DOHH2 (cell line): ENCODE measurements at regions not wholly inside any gene's neighbourhood (a gene's known extent, or its start where the extent isn't known, plus 50 kb on each side); places are given as distances from the start of the nearest gene placed in this dataset.

ENCODE experiments used
- H3F3A ChIP-seq: fragments of 200-600 bp; sonication (generic), shearing (Covaris generic); 2 replicates; pipeline ENCODE4 v1.6.0; 2016; ENCODE audit warnings: antibody characterized with exemption, mild to moderate bottlenecking; ENCODE audit not compliant: control insufficient read depth, insufficient read depth
- H3K27ac ChIP-seq: fragments of 200-600 bp; sonication (generic); 2 replicates; pipeline ENCODE4 v1.5.1; 2014; ENCODE audit warnings: low read depth, mild to moderate bottlenecking, low read length, moderate library complexity
- H3K27me3 ChIP-seq: fragments of 200-600 bp; sonication (generic); 2 replicates; pipeline ENCODE4 v1.6.1; 2014; ENCODE audit warnings: mild to moderate bottlenecking, low read length, mixed read lengths; ENCODE audit not compliant: control insufficient read depth
- H3K36me3 ChIP-seq: fragments of 200-600 bp; sonication (generic); 2 replicates; pipeline ENCODE4 v1.6.1; 2014; ENCODE audit warnings: mild to moderate bottlenecking, low read length, moderate library complexity, mixed read lengths; ENCODE audit not compliant: control insufficient read depth
- H3K4me1 ChIP-seq: fragments of 200-600 bp; sonication (generic); 2 replicates; pipeline ENCODE4 v1.6.1; 2014; ENCODE audit warnings: mild to moderate bottlenecking, low read length, mixed read lengths; ENCODE audit not compliant: control insufficient read depth
- H3K4me2 ChIP-seq: fragments of 200-600 bp; sonication (generic); 2 replicates; pipeline ENCODE4 v1.6.0; 2014; ENCODE audit warnings: mild to moderate bottlenecking, low read length, moderate library complexity
- H3K4me3 ChIP-seq: fragments of 200-600 bp; sonication (generic); 2 replicates; pipeline ENCODE4 v1.5.1; 2014; ENCODE audit warnings: mild to moderate bottlenecking, low read length, mixed read lengths
- H3K79me2 ChIP-seq: fragments of 200-600 bp; sonication (generic); 2 replicates; pipeline ENCODE4 v1.6.1; 2014; ENCODE audit warnings: mild to moderate bottlenecking, low read length, mixed read lengths; ENCODE audit not compliant: control insufficient read depth
- H3K9me2 ChIP-seq: fragments of 200-600 bp; sonication (generic); replicated peaks from 2 replicates; pipeline ENCODE4 v1.6.1; 2014; ENCODE audit warnings: mild to moderate bottlenecking, low read length, mixed read lengths; ENCODE audit not compliant: control insufficient read depth
- H3K9me3 ChIP-seq: fragments of 200-600 bp; sonication (generic); 2 replicates; pipeline ENCODE4 v1.6.1; 2014; ENCODE audit warnings: antibody characterized with exemption, low read length, mixed read lengths; ENCODE audit not compliant: control insufficient read depth, insufficient read depth
- H4K20me1 ChIP-seq: fragments of 200-600 bp; sonication (generic); 2 replicates; pipeline ENCODE4 v1.6.0; 2014; ENCODE audit warnings: low read depth, mild to moderate bottlenecking, antibody characterized with exemption, low read length, moderate library complexity; ENCODE audit not compliant: control insufficient read depth, insufficient read depth
- CTCF ChIP-seq: fragments of 200-600 bp; sonication (generic); IDR thresholded peaks from one replicate; pipeline ENCODE4 v1.5.1; 2014; ENCODE audit warnings: antibody characterized with exemption, mild to moderate bottlenecking, low read depth, low read length; ENCODE audit not compliant: poor library complexity, severe bottlenecking
- EZH2phosphoT487 ChIP-seq: fragments of 200-600 bp; sonication (generic); IDR thresholded peaks from 2 replicates; pipeline ENCODE4 v1.6.1; 2017; ENCODE audit warnings: borderline replicate concordance, mild to moderate bottlenecking, antibody characterized with exemption, low read length, moderate library complexity, mixed read lengths

DNA sequence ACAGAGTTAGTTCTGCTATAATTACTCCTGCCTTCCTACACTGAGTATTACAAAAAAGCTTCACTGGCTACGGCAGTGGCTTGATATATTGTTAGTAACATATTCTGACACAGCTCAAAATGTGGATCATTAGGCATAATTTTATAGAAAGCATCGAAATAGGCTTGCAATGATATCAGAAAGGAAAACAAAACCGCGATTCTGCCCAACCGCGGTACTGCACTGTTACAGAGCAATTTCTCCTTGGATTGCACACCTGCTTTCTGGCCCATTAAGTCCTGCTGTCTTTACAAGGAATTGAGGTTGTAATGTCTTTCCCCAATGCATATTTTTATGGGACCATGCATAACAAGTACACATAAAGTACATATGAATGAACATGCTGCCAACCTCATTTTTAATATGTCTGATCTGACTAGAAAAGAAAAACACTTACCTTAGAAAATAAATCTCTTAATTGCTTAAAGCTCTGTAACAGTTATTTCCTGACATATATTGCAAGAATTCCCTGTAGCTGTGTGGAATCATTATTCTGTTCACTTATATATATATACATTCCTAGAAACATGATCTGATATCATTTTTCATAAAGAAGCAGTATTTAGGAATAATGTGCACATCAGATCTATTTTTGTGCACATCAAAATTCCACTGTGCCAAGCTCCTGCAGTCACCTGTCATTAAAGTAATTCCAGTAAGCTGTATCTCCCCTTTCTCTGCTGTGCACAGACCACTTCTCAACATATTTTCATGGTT is 763.9 kb downstream of the HACE1 start:
- TF ChIP-seq EZH2phosphoT487 (no peak), CTCF (no peak)
- Histone ChIP-seq H3K9me3 (no peaks in the 10 kb centered on the region), H3K27me3 (no peaks in the 10 kb centered on the region), H3K4me3 (no peak overlapping the region), H3K36me3 (no peaks in the 10 kb centered on the region), H4K20me1 (no peaks in the 10 kb centered on the region), H3K79me2 (no peaks in the 10 kb centered on the region), H3K4me2 (no peak overlapping the region), H3F3A (no peaks in the 10 kb centered on the region), H3K4me1 (no peaks in the 10 kb centered on the region), H3K9me2 (no peaks in the 10 kb centered on the region), H3K27ac (no peak overlapping the region)

DNA sequence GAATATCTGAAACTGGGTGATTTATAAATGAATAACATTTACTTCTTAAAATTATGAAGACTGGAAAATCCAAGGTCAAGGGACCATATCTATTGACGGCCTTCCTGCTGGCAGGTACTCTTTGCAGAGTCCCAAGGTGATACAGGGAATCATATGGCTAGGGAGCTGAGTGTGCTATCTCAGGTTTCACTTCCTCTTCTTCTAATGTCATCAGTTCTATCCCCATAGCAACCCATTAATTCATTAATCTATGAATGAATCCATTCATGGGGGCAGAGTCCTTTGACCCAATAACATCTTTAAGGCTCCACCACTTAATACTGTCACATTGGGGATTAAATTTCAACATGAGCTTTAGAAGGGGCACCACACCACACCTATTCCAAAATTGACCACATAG is 772.0 kb downstream of the HACE1 start:
- H3K9me3 ChIP-seq = no peaks in the 10 kb centered on the region
- H3K4me1 ChIP-seq = no peaks in the 10 kb centered on the region
- TF ChIP-seq CTCF = no peak
- no peak for TF ChIP-seq EZH2phosphoT487
- no peaks in the 10 kb centered on the region for H4K20me1 ChIP-seq
- no peaks in the 10 kb centered on the region for H3K9me2 ChIP-seq
- H3K4me3 ChIP-seq = no peak overlapping the region
- no peaks in the 10 kb centered on the region for H3K36me3 ChIP-seq
- no peak overlapping the region for H3K4me2 ChIP-seq
- H3K27ac ChIP-seq = no peak overlapping the region
- H3K79me2 ChIP-seq = no peaks in the 10 kb centered on the region
- H3F3A ChIP-seq = no peaks in the 10 kb centered on the region
- H3K27me3 ChIP-seq = no peaks in the 10 kb centered on the region

DNA sequence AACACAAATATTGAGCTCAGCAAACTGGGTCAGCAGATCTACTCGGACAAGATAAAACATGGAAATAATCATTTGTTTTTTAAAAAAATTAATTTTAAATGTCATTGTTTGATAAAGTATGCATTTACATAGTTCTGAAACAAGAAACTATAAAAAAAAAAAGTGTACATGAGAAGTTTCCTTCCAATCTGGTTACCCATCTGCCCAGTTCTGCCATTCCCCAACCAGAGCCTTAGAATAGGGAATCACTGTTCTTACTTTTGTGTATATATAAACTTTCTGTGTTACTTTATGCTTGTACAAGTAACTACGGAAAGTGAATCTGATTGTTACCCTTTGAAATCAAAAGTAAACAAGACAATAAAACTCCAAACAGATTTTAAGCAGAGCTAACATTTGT is 791.4 kb downstream of the HACE1 start:
- no peaks in the 10 kb centered on the region for H4K20me1 ChIP-seq
- H3K27ac ChIP-seq = no peak overlapping the region
- H3K4me1 ChIP-seq = no peaks in the 10 kb centered on the region
- H3K9me2 ChIP-seq = no peaks in the 10 kb centered on the region
- no peaks in the 10 kb centered on the region for H3K9me3 ChIP-seq
- H3K36me3 ChIP-seq = no peaks in the 10 kb centered on the region
- no peaks in the 10 kb centered on the region for H3K27me3 ChIP-seq
- H3K4me3 ChIP-seq = no peak overlapping the region
- no peaks in the 10 kb centered on the region for H3K79me2 ChIP-seq
- TF ChIP-seq EZH2phosphoT487 = no peak
- no peak for TF ChIP-seq CTCF
- H3F3A ChIP-seq = no peaks in the 10 kb centered on the region
- no peak overlapping the region for H3K4me2 ChIP-seq
